ENCODE measurements at regions not wholly inside any gene's neighbourhood (a gene's known extent, or its start where the extent isn't known, plus 50 kb on each side); places are given as distances from the start of the nearest gene placed in this dataset.
"Not testable (repeated sequence)": the region's sequence is repeated elsewhere in the genome, so short reads cannot be mapped to it uniquely, and the experiment has no call there.

- no peak for FAIRE-seq
Observed at GRCh38 chr12:114500775-114501473, 95.0 kb upstream of the TBX5 start.

GRCh38 chr12:114500131-114500530 is 94.2 kb upstream of the TBX5 start:
- FAIRE-seq, result no peak

GRCh38 chr12:114499338-114499737 is 93.4 kb upstream of the TBX5 start:
- no peak for FAIRE-seq

GRCh38 chr12:114491916-114492315 is 86.0 kb upstream of the TBX5 start:
- FAIRE-seq, result no peak

GRCh38 chr12:114484822-114485459 is 79.0 kb upstream of the TBX5 start:
- FAIRE-seq, result not testable (repeated sequence)

- FAIRE-seq, result peak; percentile 51
Observed at GRCh38 chr12:114483996-114484395, 78.1 kb upstream of the TBX5 start.

GRCh38 chr12:114481200-114481535 is 75.2 kb upstream of the TBX5 start:
- FAIRE-seq, result no peak

GRCh38 chr12:114480337-114481199 is 74.6 kb upstream of the TBX5 start:
- FAIRE-seq, result no peak

- FAIRE-seq, result no peak
Observed at GRCh38 chr12:114479831-114480230, 73.9 kb upstream of the TBX5 start.

- no peak for FAIRE-seq
Observed at GRCh38 chr12:114478865-114479264, 72.9 kb upstream of the TBX5 start.

- FAIRE-seq, result no peak
Observed at GRCh38 chr12:114477989-114478395, 72.0 kb upstream of the TBX5 start.

- FAIRE-seq, result no peak
Observed at GRCh38 chr12:114476159-114476558, 70.2 kb upstream of the TBX5 start.

- FAIRE-seq, result no peak
Observed at GRCh38 chr12:114473717-114474116, 67.8 kb upstream of the TBX5 start.

- FAIRE-seq, result no peak
Observed at GRCh38 chr12:114473018-114473417, 67.1 kb upstream of the TBX5 start.

GRCh38 chr12:114457620-114458019 is 51.7 kb upstream of the TBX5 start:
- no peak for FAIRE-seq
